GM23338 (cell line): ENCODE measurements at regions not wholly inside any gene's neighbourhood (a gene's known extent, or its start where the extent isn't known, plus 50 kb on each side); places are given as distances from the start of the nearest gene placed in this dataset.

ENCODE experiments used
- EZH2 ChIP-seq: fragments of 200-600 bp; sonication (generic); IDR thresholded peaks from one replicate; pipeline ENCODE4 v1.8.0; 2017; ENCODE audit warnings: antibody characterized with exemption, mild to moderate bottlenecking, low read depth; ENCODE audit not compliant: unreplicated experiment
- JUNB ChIP-seq: IDR thresholded peaks from one replicate; pipeline ENCODE4 v1.6.1; 2016; ENCODE audit warnings: antibody characterized with exemption; ENCODE audit not compliant: unreplicated experiment
- NANOG ChIP-seq: IDR thresholded peaks from 2 replicates; pipeline ENCODE4 v1.6.1; 2016; ENCODE audit warnings: antibody characterized with exemption, borderline replicate concordance
- POLR2AphosphoS5 ChIP-seq: IDR thresholded peaks from 2 replicates; pipeline ENCODE4 v1.6.1; 2016; ENCODE audit warnings: antibody characterized with exemption, low read depth
- TF ChIP-seq, protein P1 (sequence below), 2 experiments: fragments of 200-600 bp in 1 of 2; sonication (generic) in 1 of 2; conservative IDR thresholded peaks; 2 replicates each; pipeline versions ENCODE4 v1.5.1 to v1.6.1; 2016 to 2017; ENCODE audit warnings: antibody characterized with exemption in 2 of 2, low read depth in 2 of 2, mild to moderate bottlenecking in 2 of 2, moderate library complexity in 1 of 2
- TF ChIP-seq, protein P2 (sequence below): IDR thresholded peaks from one replicate; pipeline ENCODE4 v1.6.1; 2018; ENCODE audit warnings: antibody characterized with exemption; ENCODE audit not compliant: unreplicated experiment
- TF ChIP-seq, protein P3 (sequence below): fragments of 250-450 bp; sonication (Bioruptor Pico); IDR thresholded peaks from 2 replicates; pipeline ENCODE4 v1.5.0; 2020; ENCODE audit warnings: mild to moderate bottlenecking, moderate library complexity

DNA sequence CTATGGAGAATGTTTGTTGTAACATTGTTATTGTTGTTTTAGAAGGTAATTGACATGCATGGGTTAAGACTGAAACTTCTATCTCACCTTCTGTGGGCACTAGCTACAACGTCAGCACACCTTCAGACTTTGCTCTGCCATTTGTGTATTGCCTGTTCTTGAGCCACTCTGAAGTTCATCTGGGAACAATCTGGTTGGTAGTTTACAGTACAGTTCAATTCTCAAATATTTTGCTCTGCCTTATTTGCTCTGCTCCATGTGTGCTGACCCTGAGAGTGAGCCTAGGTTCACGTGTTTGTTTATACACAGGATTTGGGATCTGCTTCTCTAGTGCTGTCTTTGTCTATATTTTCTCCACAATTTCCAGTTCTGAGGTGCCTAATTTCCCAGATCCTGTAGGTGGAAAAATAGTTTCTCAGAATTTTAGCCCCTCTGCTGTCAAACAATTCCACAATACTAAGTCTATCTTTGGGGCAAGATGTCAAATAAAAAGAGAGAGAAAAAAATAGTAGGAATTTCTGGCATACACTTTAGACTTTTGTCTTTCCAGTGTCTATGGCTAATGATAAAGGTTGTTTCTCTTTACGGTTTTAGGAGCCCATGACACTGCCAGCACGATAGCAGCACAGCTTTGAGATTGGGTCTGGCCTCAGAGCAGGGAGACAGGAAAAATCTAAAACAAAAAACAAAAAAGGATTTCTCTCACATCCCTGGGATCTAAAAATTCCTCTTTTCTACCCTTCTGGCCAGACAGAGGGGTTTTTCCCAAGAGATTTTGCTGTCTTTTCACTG lies 721.4 kb downstream of the VGLL3 start:
- TF ChIP-seq, protein P1, sequence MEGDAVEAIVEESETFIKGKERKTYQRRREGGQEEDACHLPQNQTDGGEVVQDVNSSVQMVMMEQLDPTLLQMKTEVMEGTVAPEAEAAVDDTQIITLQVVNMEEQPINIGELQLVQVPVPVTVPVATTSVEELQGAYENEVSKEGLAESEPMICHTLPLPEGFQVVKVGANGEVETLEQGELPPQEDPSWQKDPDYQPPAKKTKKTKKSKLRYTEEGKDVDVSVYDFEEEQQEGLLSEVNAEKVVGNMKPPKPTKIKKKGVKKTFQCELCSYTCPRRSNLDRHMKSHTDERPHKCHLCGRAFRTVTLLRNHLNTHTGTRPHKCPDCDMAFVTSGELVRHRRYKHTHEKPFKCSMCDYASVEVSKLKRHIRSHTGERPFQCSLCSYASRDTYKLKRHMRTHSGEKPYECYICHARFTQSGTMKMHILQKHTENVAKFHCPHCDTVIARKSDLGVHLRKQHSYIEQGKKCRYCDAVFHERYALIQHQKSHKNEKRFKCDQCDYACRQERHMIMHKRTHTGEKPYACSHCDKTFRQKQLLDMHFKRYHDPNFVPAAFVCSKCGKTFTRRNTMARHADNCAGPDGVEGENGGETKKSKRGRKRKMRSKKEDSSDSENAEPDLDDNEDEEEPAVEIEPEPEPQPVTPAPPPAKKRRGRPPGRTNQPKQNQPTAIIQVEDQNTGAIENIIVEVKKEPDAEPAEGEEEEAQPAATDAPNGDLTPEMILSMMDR (conservative IDR thresholded peaks at IDR 0.05; ENCODE audit: low read depth in 2 of 2): no peak
- no peak for TF ChIP-seq JUNB
- no peak for TF ChIP-seq NANOG
- no peak for TF ChIP-seq EZH2
- no peak for TF ChIP-seq POLR2AphosphoS5
- TF ChIP-seq, protein P2, sequence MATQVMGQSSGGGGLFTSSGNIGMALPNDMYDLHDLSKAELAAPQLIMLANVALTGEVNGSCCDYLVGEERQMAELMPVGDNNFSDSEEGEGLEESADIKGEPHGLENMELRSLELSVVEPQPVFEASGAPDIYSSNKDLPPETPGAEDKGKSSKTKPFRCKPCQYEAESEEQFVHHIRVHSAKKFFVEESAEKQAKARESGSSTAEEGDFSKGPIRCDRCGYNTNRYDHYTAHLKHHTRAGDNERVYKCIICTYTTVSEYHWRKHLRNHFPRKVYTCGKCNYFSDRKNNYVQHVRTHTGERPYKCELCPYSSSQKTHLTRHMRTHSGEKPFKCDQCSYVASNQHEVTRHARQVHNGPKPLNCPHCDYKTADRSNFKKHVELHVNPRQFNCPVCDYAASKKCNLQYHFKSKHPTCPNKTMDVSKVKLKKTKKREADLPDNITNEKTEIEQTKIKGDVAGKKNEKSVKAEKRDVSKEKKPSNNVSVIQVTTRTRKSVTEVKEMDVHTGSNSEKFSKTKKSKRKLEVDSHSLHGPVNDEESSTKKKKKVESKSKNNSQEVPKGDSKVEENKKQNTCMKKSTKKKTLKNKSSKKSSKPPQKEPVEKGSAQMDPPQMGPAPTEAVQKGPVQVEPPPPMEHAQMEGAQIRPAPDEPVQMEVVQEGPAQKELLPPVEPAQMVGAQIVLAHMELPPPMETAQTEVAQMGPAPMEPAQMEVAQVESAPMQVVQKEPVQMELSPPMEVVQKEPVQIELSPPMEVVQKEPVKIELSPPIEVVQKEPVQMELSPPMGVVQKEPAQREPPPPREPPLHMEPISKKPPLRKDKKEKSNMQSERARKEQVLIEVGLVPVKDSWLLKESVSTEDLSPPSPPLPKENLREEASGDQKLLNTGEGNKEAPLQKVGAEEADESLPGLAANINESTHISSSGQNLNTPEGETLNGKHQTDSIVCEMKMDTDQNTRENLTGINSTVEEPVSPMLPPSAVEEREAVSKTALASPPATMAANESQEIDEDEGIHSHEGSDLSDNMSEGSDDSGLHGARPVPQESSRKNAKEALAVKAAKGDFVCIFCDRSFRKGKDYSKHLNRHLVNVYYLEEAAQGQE: no peak
- TF ChIP-seq, protein P3, sequence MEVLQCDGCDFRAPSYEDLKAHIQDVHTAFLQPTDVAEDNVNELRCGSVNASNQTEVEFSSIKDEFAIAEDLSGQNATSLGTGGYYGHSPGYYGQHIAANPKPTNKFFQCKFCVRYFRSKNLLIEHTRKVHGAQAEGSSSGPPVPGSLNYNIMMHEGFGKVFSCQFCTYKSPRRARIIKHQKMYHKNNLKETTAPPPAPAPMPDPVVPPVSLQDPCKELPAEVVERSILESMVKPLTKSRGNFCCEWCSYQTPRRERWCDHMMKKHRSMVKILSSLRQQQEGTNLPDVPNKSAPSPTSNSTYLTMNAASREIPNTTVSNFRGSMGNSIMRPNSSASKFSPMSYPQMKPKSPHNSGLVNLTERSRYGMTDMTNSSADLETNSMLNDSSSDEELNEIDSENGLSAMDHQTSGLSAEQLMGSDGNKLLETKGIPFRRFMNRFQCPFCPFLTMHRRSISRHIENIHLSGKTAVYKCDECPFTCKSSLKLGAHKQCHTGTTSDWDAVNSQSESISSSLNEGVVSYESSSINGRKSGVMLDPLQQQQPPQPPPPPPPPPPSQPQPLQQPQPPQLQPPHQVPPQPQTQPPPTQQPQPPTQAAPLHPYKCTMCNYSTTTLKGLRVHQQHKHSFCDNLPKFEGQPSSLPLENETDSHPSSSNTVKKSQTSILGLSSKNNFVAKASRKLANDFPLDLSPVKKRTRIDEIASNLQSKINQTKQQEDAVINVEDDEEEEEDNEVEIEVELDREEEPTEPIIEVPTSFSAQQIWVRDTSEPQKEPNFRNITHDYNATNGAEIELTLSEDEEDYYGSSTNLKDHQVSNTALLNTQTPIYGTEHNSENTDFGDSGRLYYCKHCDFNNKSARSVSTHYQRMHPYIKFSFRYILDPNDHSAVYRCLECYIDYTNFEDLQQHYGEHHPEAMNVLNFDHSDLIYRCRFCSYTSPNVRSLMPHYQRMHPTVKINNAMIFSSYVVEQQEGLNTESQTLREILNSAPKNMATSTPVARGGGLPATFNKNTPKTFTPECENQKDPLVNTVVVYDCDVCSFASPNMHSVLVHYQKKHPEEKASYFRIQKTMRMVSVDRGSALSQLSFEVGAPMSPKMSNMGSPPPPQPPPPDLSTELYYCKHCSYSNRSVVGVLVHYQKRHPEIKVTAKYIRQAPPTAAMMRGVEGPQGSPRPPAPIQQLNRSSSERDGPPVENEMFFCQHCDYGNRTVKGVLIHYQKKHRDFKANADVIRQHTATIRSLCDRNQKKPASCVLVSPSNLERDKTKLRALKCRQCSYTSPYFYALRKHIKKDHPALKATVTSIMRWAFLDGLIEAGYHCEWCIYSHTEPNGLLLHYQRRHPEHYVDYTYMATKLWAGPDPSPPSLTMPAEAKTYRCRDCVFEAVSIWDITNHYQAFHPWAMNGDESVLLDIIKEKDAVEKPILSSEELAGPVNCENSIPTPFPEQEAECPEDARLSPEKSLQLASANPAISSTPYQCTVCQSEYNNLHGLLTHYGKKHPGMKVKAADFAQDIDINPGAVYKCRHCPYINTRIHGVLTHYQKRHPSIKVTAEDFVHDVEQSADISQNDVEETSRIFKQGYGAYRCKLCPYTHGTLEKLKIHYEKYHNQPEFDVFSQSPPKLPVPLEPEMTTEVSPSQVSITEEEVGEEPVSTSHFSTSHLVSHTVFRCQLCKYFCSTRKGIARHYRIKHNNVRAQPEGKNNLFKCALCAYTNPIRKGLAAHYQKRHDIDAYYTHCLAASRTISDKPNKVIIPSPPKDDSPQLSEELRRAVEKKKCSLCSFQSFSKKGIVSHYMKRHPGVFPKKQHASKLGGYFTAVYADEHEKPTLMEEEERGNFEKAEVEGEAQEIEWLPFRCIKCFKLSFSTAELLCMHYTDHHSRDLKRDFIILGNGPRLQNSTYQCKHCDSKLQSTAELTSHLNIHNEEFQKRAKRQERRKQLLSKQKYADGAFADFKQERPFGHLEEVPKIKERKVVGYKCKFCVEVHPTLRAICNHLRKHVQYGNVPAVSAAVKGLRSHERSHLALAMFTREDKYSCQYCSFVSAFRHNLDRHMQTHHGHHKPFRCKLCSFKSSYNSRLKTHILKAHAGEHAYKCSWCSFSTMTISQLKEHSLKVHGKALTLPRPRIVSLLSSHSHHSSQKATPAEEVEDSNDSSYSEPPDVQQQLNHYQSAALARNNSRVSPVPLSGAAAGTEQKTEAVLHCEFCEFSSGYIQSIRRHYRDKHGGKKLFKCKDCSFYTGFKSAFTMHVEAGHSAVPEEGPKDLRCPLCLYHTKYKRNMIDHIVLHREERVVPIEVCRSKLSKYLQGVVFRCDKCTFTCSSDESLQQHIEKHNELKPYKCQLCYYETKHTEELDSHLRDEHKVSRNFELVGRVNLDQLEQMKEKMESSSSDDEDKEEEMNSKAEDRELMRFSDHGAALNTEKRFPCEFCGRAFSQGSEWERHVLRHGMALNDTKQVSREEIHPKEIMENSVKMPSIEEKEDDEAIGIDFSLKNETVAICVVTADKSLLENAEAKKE (CRISPR knock-in tag): no peak
